ENCODE measurements at regions not wholly inside any gene's neighbourhood (a gene's known extent, or its start where the extent isn't known, plus 50 kb on each side); places are given as distances from the start of the nearest gene placed in this dataset.

- TF ChIP-seq POLR2A (IDR thresholded peaks at IDR 0.05) (no peak), CTCF (IDR thresholded peaks at IDR 0.05) (no peak)
Measured at GRCh38 chr1:95396557-95396956, 162.5 kb downstream of the RWDD3 start.
